NCI-H128 (cell line): ENCODE measurements at regions not wholly inside any gene's neighbourhood (a gene's known extent, or its start where the extent isn't known, plus 50 kb on each side); places are given as distances from the start of the nearest gene placed in this dataset.

Experiments used
- DNase-seq: peaks from one replicate; lab custom pipeline; 2025; ENCODE audit not compliant: unreplicated experiment; lab: John Stamatoyannopoulos, UW

DNA sequence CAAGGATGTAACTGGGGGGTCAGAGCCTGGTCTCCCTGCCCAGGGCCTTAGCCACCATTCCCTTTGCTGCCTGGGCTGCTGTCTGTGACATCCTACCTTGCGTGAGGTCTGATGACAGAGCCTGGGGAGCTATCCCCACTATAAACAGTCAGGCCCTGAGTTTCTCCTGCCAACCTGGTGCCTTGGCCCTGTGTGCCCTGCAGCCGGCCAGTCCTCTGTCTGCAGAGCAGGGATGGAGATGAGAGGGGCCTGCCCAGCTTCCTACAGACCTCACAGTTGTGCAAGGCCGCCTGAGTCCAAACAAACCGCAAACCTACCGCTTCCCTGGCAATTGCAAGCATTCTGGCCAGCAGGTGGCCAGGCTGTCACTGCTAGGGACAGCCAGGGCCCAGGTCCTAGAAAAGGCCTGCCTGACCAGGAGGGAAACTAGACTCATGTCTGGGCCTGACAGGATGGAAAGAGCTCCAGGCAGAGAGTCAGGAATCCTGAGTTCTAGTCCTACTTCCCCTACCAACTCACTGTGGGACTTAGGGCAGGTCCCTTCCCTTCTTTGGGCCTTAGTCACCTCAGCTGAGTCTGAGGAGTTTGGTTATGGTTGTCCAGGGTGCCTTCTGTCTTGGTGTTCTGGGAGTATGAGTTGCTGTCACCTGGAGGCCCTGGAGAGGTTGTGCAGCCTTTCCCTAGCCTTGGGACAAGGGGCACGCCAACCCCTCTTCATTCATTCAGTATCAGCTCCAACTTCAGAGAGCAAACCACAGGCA is 86.2 kb downstream of the VEGFA start:
- no peak for DNase-seq

DNA sequence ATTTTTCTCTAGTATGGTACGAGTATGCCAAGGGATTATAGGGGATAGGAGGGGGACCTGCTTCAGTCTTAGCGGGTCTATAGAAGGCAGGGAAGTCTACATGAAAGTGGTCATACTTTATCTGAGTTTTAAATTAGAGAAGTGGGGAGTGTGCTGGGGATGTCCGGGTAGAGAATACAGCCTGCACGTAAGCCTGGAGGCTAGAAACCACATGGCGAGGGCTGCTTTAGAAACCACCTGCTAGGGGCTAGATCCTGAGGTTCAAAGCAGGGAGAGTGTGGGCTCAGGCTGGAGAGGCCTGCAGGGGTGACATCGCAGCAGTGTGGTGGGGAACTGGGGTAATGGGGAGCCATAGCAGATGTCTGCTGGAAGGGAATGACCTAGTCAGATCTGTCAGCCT is 85.2 kb downstream of the VEGFA start:
- no peak for DNase-seq

GRCh38 chr6:43853066-43853650 is 83.1 kb downstream of the VEGFA start:
- no peak for DNase-seq

GRCh38 chr6:43852350-43852864 is 82.4 kb downstream of the VEGFA start:
- no peak for DNase-seq

- DNase-seq = no peak
Observed at GRCh38 chr6:43851204-43851865, 81.3 kb downstream of the VEGFA start.

DNA sequence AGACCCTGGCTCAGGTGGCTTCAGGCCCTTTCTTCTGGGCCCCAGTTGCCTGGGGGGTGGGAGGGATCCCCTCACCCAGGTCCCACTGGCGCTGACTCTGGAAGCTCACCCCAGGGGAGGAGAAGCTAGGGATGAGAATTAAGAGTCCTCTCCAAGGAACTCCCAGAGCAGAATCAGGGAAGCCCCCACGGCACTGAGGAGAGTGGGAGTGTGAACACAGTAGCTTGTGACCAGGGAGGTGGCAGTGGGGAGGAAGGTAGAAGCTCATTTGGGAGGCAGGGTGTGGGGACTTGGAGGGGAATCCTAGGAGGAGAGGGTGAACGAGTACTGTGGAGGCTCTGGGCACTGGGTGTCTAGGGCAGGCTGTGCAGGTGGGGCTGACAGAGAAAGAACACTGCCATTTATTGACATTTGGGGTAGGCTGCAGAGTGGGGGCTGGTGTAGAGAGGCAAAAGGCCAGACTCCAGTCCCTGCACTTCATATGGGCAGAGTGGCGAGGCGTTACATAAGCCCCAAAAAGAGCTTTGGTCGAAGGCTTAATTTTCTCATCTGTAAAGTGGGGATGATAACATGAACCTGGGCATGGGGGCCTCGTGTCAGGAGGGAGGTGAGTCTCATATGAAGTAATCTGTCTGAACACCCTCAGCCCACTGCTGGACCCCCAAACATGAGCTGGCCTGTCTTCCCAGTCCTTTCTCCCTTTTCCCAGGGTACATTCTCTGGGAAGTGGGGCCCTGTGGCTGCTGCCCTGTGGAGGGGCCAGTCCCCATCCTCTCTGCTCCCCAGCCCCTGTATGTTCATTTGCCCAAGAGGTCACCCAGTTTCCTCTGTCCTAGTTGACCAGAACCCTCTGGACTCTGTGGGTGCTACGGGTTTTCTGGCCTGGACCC is 80.5 kb downstream of the VEGFA start:
- no peak for DNase-seq

- no peak for DNase-seq
Observed at GRCh38 chr6:43849844-43850243, 79.8 kb downstream of the VEGFA start.

DNA sequence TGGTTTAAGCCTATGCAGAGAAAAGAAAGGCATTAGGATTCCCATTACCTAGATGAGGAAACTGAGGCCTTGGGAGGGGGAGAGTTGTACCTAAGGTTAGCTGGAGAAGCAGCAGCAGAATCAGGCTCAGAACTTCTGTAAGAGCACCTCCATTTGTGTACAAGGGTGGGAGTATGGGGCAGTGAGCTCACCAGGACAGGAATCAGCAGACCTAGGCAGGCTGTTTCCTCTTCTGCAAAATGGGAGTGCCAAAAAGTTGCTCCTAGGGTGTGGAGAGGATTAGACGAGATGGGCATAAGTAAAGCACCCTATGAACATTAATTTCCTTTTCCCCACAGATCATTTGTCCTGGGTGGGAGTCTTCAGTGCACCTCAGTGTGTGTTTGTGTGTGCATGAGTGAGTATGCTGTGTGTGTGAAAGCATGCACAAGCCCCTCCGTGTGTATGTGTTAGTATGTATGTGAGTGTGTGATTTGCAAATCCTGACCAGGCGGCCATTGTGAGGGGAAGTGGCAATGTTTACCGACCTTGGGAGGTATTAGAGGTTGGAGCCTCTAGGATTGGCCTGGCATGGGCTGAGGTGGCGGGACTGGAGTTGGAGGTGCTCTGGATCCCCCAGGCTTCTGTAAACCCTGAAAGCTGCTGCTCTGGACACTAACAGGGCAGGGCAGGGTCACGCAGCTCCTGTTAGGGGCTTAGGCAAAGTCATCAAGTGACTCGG is 78.8 kb downstream of the VEGFA start:
- no peak for DNase-seq

- DNase-seq = no peak
Observed at GRCh38 chr6:43847741-43848630, 78.0 kb downstream of the VEGFA start.

DNA sequence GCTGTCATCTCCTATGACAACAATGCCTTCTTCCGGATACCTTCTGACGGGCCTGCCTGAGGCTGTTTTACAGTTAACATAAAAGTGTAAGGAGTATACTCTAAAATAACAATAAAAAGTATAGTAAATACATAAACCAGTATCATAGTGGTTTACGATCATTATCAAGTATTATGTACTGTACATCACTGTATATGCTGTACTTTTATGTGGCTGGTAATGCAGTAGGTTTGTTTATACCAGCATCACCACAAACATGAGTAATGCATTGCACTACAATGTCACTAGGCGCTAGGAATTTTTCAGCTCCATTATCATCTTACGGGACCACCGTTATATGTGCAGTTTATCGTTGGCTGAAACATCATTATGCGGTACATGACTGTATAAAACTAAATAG is 76.5 kb downstream of the VEGFA start:
- DNase-seq = no peak

- no peak for DNase-seq
Observed at GRCh38 chr6:43845646-43846045, 75.6 kb downstream of the VEGFA start.

DNA sequence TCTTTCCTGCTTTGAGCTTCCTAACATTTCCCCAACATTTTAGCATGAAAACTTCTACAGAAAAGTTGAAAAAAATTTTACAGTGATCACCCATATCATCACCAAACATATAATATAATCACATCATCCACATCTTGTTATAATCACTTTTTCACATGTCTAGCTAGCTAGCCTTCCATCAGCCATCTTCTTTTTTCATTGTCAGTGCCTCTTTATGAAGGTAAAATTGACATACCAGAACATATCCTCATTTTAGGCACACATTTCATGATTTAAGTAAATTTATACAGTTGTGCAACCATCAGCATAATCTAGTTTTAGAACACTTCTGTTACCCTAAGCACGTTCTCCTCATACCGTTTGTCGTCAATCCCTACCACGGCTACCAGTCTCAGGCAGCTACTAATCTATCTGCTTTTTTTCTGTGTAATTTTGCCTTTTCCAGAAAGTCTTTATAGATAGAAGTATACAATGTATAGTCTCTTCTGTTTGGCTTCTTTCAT is 73.7 kb downstream of the VEGFA start:
- DNase-seq = no peak

DNA sequence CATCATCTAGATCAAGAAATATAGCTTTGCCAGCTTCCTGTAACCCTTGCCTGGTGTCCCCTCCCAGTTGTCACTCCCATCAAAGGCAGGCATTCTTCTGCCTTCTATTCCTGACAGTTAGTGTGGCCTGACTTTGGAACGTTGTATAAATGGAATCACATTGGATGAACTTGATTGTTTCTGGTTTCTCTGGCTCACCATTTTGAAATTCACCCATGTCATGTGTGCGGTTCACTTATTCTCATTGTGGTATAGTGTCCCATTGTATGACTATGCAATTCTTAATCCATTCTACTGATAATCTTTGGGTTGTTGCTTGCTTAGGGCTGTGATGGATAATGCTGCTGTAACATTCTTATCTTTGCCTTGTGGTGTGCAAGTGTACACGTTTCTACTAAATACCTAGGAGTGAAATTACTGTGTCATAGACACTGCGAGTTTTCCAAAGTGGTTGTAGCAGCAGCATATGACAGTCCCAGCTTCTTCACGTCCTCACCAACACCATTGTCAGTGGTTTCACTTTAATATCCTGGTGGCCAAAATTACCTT is 73.2 kb downstream of the VEGFA start:
- DNase-seq = no peak

DNA sequence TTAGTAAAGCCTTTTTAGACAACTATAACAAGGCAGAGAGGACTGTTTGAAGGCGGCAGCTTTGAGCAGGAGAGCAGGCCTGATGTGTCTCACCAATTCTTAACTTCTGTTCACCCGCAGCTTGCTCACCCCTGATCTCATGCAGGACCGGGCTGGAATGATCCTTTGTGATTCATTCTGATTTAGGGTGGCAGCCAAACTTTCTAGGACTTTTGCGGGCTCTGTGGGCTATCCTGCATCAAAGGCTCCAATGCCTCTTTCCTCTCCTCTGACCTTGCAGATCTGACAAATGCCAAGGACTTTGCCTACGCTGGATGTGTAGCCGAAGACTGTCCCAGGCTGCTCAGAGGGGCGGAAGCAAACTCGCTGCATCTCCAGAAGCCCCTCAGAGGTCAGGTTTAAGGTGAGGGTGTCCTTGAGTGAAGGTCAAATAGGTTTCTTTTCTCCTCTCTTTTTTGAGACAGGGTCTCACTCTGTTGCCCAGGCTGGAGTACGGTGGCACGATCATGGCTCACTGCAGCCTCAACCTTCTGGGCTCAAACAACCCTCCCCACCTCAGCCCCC is 72.3 kb downstream of the VEGFA start:
- DNase-seq = no peak

GRCh38 chr6:43840490-43841218 is 70.6 kb downstream of the VEGFA start:
- no peak for DNase-seq

GRCh38 chr6:43838276-43839036 is 68.4 kb downstream of the VEGFA start:
- no peak for DNase-seq

DNA sequence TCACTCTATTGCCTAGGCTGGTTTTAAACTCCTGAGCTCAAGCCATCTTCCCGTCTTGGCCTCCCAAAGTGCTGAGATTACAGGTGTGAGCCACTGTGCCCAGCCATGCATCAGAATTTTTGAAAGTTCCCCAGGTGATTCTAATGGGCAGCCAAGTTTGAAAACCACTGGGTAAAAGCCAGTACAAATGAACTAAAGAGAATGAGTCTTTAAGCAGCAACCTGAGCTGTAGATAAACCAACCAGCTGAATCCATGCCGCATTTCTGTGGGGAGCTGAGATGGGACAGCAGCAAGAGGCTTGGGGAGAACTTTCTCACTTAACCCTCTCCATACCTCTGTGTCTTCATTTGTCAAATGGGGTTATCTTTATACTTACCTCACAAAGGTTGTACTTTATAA is 67.5 kb downstream of the VEGFA start:
- no peak for DNase-seq
